ENCODE measurements at regions not wholly inside any gene's neighbourhood (a gene's known extent, or its start where the extent isn't known, plus 50 kb on each side); places are given as distances from the start of the nearest gene placed in this dataset.

DNA sequence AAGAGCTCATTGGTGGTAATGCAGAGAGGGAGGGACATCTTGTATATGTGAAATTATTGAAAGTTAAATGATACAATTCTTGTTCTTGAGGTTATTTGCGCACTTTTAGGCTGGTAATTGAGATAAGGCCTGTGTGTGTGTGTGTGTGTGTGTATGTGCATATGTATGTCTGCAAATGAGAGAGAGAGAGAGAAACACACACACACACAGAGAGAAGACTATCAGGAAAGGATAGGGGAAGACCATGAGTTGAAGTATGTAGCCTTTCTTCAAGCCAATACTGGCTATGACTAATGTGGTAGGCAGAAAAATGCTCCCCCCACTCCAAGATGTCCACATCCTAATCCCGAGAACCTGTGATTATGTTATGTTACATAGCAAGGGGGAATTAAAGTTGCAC lies 52.7 kb upstream of the DCD start:
- no peaks in the 10 kb centered on the region for H3K36me3 ChIP-seq
- H3K27me3 ChIP-seq, result no peaks in the 10 kb centered on the region
- ATAC-seq, result no peak
- H3K4me1 ChIP-seq, result no peaks in the 10 kb centered on the region
- intact Hi-C loops (cut with DNase I), result no loop called here
- no peak for TF ChIP-seq POLR2A (IDR thresholded peaks at IDR 0.05)
- TF ChIP-seq, protein P1, sequence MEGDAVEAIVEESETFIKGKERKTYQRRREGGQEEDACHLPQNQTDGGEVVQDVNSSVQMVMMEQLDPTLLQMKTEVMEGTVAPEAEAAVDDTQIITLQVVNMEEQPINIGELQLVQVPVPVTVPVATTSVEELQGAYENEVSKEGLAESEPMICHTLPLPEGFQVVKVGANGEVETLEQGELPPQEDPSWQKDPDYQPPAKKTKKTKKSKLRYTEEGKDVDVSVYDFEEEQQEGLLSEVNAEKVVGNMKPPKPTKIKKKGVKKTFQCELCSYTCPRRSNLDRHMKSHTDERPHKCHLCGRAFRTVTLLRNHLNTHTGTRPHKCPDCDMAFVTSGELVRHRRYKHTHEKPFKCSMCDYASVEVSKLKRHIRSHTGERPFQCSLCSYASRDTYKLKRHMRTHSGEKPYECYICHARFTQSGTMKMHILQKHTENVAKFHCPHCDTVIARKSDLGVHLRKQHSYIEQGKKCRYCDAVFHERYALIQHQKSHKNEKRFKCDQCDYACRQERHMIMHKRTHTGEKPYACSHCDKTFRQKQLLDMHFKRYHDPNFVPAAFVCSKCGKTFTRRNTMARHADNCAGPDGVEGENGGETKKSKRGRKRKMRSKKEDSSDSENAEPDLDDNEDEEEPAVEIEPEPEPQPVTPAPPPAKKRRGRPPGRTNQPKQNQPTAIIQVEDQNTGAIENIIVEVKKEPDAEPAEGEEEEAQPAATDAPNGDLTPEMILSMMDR (IDR thresholded peaks at IDR 0.05), result no peak
- H3K4me3 ChIP-seq, result no peak overlapping the region
- WGBS (ENCODE audit: insufficient coverage, low coverage, low lambda C conversion rate, missing lambda C conversion rate), result 91% methylated on average over 2 of the region's 2 CpGs
- DNase-seq, result no peak
- no peak overlapping the region for H3K27ac ChIP-seq
- H3K9me3 ChIP-seq, result no peaks in the 10 kb centered on the region

DNA sequence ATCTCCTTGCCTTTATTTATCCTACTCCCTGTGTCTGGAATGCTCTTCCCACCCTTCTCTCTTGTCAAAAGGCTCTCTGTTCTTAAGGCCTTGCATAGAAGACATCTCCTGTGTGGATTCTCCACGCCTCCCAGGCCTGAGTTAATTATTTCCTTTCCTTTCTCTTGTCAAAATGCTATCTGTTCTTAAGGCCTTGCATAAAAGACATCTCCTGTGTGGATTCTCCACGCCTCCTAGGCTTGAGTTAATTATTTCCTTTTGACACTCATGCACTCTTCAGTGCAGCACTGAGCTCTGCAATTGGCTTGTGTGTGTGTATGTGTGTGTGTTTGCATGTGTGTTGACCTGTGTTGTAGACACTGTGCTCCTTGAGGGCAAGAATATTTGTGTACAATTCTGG lies 52.1 kb upstream of the DCD start:
- Histone ChIP-seq H3K4me3 (no peak overlapping the region), H3K27me3 (no peaks in the 10 kb centered on the region), H3K36me3 (no peaks in the 10 kb centered on the region), H3K4me1 (no peaks in the 10 kb centered on the region), H3K27ac (no peak overlapping the region), H3K9me3 (no peaks in the 10 kb centered on the region)
- intact Hi-C loops (cut with DNase I), result no loop called here
- 46% methylated on average over 2 of the region's 2 CpGs for WGBS (ENCODE audit: insufficient coverage, low coverage, low lambda C conversion rate, missing lambda C conversion rate)
- TF ChIP-seq POLR2A (IDR thresholded peaks at IDR 0.05), result no peak
- TF ChIP-seq, protein P1 (IDR thresholded peaks at IDR 0.05), result no peak
- ATAC-seq (peak in 1 of 4 donors; percentile 11), DNase-seq (no peak)
